ENCODE measurements at regions not wholly inside any gene's neighbourhood (a gene's known extent, or its start where the extent isn't known, plus 50 kb on each side); places are given as distances from the start of the nearest gene placed in this dataset.
"Not testable (repeated sequence)": the region's sequence is repeated elsewhere in the genome, so short reads cannot be mapped to it uniquely, and the experiment has no call there.

DNA sequence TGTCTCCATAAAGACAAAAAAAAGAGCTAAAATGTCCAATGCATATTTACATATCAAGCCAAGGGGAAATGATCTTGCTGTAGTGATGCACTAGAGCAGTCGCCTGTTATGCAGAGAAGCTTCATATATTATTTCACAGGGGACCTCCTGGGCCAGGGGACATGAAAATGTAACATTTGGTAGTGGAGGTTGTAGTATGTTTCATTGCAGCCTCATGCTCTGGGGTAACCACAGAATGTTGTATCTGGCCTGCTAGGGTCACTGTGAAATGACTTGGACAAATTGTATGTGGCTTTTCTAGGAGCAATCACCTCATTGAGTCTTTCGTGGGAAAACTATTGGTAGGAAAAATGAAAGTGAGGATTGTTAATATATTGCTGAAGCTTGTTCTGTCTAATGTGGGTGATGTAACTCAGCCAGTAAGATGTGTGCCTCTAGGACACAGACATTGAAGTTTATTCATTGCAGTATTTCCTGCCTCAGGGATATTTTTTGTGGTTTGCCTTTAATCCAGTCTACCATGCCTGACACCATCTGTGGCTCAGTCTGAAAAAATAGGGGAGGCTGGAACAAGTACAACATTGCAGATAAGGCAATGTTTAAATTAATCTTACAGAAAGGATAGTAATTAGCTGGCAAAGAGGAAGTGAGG, 430.8 kb upstream of the TNC start:
- no peak for DNase-seq (ENCODE audit: low spot score)

DNA sequence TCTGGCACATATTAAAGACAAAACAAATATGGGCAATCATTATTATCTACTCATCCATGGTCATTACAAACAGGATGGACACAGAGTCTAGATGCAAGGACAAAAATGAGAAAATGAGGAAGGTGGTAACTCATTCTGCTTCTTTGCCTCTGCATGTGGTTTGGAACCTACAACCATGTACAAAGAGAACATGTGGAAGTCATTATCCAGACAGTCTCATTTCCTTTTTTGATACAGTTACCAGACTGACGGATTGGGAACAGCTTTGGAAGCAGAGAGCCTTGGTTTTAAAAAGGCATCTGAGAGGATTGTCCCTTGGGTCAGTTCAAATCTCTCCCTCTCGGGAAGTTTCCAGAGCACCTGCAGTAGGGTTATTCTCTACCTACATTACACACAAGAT, 433.4 kb upstream of the TNC start:
- DNase-seq (ENCODE audit: low spot score): no peak

DNA sequence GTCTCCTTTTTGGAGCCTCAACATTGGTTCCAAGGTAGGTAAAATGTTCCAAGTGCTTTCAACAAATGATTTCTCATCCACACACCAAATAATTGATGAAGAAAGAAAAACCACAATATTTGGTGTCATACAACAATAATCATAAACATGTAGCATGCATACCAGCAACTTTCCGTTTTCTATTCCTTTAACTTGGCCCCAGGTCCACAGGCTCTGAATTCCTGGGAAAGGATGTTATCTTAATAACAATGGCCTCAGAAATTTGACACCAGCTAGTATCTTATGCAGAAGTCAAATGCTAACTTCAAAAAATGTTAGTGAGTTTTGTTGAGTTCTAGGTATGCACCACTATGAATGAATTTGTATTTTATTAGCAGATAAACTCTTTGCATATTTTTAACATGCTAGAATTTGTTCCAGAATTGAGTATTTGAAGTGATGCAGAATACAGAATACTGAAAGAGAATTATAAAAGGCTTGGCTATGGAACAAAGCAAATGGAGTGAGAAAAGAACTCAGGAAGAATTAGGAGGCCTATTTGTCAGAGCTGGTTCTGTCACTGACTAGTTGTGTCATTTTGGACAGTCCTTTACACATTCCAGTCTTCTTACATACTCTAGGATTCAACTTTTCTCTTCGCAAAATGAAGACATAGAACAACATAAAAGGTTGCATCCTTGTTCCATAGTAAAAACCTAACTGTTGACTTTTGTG, 435.3 kb upstream of the TNC start:
- no peak for DNase-seq (ENCODE audit: low spot score)

DNA sequence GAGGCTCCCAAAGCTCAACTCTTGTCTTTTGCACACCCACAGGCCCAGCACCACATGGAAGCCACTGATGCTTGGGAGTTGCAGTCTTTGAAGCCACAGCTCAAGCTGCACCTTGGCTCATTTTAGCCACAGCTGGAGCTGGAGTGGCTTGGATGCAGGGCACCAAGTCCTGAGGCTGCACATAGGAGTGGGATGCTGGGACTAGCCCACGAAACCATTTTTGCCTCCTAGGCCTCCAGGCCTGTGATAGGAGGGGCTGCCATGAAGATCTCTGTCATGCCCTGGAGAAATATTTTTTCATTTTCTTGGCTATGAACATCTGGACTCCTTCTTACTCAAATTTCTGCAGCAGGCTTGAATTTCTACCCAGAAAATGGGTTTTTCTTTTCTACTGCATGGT, 438.5 kb upstream of the TNC start:
- DNase-seq (ENCODE audit: low spot score): no peak

DNA sequence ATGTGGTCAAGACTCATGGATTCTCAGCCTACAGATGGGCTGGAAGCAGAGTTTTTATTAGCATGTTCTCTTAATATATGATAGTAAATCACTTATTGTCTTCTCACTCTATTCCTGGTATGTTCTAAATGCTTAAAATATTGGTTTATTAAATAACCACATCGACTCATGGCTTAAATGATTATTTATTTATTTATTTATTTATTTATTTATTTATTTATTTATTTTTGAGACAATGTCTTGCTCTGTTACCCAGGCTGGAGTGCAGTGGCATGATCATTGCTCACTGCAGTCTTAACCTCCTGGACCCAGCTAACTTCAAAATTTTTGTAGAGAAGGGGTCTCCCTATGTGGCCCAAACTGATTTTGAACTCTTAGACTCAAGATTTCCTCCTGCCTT, 457.2 kb upstream of the TNC start:
- no peak for DNase-seq (ENCODE audit: low spot score)

DNA sequence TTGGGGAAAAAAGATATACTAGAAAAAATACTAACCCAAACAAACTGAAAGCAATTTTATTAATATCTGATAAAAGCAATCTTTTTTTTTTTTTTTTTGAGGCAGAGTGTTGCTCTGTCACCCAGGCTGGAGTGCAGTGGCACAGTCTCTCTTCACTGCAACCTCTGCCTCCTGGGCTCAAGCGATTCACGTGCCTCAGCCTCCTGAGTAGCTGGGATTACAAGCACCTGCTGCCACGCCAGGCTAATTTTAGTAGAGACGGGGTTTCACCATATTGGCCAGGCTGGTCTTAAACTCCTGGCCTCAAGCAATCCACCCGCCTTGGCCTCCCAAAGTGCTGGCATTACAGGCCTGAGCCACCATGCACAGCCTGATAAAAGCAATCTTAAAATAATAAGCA, 467.5 kb upstream of the TNC start:
- DNase-seq (ENCODE audit: low spot score): not testable (repeated sequence)

DNA sequence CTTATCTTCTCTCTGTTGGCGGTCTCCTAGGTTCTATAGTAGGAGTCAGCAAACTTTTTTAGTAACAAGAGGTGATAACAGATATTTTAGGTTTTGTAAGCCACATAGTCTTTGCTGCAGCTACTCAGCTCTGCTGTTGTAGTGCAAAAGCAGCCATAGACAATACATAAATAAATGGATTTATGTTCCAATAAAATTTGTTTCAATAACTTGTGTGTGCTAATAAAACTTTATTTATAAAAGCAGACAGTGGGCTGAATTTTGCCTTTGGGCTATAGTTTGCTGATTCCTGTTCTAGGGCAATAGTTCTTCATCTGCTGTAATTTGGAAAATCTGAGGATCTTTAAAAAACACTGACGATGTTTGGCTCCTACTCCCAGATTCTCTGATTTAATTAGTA, 469.4 kb upstream of the TNC start:
- no peak for DNase-seq (ENCODE audit: low spot score)

DNA sequence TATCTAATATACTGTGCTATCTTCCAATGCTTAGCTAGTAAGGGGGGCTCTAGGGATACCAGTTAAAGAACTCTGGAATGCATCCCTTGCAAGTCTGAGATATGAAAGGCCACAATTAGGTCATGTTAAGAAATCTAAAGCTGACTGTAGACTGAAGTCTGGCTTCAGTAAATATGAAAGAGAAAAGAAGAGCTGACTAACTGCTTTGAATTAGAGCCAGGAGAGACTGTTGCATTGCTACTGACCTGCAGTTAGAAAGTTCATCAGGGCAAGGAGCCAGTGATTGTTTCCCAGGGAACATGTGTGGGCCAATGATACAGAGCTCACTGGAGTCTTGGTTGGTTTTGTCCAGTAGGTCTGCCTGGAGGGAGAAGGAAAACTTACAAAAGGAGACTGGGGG, 472.1 kb upstream of the TNC start:
- no peak for DNase-seq (ENCODE audit: low spot score)

DNA sequence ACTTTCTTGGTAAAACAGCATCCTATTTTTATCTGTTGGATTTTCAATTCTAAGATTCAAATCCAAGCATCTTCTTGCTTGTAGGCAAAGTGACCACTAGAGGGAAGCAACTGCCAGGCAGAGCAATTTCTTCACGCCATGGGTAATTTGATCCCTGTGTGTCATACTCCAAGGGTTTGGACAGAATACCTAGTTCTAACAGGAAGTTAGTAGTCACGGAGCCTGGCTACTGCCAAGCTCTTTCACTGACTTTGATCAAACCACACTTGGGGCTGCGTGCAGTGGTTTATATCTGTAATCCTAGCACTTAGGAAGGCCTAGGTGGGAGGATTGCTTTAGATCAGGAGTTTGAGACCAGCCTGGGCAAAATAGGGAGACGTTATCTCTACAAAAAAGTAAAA, 473.6 kb upstream of the TNC start:
- peak; percentile 68 for DNase-seq (ENCODE audit: low spot score)

DNA sequence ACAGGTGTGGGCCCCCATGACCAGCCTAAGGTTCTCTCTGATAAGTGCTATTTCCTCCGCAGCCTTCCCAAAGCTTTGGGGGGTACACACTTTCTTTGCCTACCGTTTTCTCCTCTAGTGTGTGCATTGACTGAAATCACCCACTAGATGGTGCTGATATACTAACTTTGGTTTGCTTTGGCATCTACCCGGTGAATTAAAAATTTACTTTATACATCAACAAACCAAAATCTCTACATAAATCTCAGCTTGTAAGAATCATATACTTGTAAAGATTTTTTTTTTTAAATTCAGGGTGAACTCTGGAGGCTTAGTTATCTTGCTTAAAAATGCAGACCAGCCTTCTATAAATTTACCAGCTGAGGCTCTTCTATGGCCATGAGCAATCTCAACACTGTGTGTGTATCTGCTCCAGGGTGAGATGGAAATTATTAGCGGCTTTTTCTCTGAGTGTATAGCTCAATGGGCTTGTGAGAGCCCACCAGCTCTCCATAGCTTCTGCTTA, 475.7 kb upstream of the TNC start:
- DNase-seq (ENCODE audit: low spot score): no peak

DNA sequence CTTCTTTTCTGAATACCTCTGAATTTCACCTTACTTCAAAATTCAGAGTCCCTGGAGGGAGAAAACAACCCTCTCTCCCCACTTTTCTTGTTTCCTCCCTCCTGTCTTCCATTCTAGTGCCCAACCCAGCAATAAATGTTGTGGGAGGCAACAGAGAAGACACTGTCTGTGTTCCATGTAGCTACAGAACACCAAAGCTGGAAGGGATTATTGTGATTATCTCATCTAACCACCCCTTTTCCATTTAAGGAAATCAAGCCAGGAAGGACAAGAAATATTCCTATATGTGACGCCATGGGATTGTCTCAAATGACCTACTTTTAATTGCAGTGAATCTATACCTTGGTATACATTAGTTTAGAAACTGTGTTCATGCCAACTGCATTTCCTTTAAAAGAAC, 476.6 kb upstream of the TNC start:
- no peak for DNase-seq (ENCODE audit: low spot score)

DNA sequence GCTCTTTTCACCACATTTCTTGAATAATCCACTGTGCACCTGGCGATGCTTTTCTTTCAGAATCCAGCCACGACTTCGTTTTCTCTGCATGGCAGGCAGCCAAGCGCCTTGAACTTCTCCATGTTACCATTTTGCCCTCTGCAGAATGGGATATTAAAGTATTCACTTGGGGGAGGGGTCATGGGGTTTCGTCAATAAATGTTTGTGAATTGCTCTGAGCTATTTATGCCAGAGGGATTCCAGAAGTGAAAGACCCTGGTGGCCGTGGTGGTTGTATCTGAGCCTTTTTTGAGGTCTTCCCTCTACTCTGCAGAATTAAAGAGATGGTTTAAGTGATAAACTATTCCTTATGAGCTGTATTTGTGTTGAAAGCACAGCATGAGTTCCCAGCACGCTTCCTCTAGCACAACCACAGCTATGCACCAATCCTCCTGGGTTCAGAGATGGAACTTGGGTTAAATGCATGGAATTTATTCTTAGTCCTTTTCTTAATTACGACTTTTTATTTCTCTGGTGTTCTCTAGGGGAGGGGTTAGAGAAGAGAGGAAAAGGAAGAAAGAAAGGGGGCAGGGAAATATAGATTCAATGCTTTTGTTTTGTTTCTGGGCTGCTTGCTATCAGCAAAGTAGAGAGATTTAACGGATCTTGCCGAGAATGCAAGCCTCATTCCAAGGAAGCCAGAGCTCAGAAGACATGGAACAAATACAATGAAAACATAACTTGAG, 478.2 kb upstream of the TNC start:
- no peak for DNase-seq (ENCODE audit: low spot score)

DNA sequence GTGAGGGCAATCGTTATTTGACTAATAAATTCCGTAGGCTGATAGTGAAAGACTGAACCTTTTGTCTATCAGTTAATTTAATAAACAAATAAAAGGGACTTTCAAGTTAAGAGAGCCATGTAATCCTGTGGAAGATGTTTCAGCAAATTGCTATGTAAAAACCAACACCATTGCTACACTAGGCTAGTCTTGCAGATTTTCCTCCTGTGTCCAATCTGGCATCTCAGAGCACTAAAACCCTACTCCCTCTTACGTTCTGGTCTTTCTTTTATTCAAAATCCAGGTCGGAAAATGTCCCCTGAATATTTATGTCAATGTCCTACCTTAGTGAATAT, 478.8 kb upstream of the TNC start:
- no peak for DNase-seq (ENCODE audit: low spot score)

DNA sequence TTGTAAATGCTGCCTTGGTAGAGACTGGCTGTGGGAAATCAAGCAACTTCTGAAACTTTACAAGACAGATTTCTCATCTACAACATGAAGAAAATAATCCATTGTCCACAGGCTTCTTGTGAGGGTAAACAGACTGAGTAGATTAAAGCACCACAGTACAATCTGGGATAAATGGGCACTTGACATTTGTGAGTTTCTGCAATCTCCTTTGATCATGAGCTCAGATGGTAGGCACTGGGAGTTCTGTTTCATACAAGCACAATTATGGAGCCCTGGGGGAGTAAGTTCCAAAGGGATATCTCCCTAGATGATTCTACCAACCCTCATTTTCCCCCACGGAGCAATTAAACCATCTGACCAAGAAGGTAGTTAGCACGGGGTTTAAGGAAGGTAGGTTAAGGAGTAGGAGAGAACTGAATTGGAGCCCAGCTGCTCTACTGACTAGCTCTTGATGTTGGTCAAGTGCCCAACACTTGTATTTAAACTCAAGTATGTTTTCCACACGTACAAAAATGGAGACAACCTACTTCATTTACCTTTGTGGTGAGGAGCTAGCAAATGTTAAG, 479.5 kb upstream of the TNC start:
- no peak for DNase-seq (ENCODE audit: low spot score)

DNA sequence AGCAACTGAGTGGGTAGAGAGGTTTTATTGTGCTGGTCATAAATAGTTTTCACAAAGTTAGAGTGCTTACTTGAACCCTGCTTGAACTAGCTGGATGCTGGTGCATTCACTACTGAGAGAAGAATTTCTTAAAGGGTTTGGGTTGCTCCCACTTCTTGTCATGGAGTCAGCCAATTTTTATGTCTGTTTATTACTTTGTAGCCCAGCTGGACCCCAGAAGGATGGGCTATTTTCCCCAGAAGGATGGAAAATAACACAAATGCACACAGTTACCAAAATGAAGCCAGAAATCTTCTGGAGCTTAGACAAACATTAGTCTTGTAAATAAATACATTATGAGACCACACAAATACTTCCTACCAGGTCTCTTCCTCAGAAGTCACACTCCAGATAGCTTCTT, 480.8 kb upstream of the TNC start:
- DNase-seq (ENCODE audit: low spot score): no peak

DNA sequence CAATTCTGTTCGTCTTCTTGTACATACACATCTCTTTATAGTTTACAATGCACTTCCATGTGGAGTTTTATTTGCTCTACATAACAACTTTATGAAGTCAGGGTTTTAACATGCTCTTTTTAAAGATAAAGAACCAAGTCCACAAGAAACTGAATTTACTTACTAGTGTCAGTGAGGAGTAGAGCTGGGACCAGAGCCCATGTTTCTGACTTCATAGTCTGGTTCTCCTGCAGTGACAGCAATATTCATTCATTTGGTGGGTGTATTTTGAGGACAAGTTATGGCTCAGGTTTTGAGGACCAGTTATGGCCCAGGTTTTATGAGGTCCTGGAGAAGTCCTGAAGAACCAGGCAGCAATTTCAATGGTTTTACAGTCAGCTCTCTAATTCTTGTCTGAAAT, 481.9 kb upstream of the TNC start:
- DNase-seq (ENCODE audit: low spot score): no peak

DNA sequence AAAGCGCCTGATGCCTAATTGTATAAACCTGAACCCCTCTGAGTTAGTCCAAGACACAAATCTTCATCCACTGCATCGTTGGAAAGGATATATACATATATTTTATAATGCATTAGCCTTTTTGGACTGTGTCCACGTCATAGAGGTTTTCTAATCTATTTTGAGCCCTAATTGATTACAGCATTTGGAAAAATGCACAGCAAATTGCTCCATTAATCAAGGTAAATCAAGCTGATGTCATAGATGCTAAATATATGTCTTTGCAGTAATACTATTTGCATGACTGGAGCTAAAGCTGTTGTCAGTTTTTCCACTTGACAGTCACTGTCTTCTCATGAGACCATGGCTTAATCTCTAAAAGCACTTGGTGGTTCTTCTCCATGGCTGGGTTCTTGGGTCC, 483.5 kb upstream of the TNC start:
- DNase-seq (ENCODE audit: low spot score): no peak

DNA sequence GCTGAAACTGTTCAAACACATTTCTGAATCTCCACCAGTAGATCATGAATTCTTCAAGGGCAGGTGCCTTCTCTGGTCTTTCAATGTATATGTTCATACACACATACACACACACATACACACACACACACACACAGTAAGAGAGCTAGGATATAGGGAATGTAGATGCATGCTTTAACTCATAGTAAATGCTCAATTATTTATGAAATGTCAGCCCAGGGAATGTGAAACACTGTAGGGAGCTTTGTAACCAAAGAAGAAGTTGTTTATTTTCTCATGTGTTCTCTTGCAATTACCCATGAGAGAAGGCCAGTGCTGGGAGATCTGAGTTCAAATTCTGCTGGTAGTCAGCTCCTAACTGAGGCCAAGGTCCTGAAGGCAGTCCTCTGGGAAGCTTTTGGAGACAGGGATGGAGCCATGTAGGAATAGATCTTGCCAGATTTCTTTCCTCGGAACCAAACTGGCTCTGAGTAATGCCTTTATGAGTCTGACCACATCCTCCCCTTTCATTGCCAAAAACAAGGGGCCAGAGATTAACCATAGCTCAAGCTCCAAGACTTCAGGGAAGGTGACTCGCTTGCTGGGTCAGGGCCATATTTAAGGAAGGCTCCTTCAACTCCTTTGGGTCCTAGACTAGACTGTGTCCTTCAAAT, 487.0 kb upstream of the TNC start:
- no peak for DNase-seq (ENCODE audit: low spot score)

DNA sequence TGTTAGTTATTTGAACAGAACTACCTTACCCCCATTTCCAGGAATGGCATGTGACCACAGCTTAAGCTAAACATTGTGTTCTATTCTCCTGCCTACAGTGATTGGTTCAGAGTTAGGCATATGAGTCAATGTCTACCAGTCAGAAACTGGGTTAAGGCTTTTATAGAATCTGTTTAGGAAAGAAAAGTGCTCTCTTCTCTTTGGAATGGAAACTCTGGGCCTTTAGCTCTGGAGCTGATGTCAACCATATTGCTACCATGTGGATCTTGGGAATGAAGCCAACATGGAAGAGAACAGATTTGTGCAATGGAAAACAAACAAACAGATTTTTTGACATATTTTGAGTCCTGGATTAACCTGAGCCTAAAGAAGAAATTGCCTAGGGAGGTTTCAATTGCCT, 488.9 kb upstream of the TNC start:
- no peak for DNase-seq (ENCODE audit: low spot score)

DNA sequence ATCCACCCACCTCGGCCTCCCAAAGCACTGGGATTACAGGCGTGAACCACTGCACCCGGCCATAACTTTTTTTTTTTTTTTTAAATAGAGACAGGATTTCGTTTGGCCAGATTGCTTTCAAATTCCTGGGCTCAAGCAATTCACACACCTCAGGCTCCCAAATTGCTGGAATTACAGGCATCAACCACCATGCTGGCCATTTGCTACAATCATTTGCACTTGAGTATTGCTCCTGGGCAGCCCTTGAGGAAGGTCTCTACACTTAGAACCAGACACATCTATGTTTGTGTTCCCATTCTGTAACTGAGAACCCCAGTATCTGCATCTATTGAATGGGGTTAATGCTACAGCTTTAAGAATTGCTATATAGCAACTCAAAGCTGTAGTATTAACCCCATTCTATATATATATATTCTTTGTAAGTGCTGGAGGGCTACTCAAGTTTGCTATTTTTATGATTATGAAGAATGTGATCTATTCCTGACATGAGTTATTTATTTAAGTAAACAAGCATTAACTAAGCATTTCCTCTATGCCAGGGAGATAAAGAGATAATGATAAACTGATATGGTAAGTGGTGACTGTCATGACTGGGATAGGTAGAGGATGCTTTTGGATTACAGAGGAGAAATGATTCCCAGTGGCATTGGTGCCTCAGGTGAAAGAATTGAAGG, 496.5 kb upstream of the TNC start:
- no peak for DNase-seq (ENCODE audit: low spot score)

DNA sequence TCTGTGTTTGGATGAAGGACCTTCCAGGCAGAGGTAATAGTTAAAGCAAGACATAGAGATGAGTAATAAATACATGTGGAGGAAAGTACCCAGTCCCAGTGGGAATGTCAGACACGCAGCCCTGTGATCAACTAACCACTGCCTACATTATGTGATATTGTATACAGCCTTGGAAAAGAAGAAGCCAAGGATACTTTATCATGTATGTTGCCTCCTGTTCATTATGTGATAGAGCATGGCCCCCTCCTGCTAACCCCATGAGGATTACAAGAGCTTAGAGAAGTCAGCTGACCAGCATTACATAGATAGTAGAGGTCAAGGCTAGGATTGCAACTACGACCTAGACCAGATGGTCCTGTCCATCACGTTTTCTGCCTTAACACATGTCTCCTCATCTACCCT, 497.0 kb upstream of the TNC start:
- DNase-seq (ENCODE audit: low spot score): no peak

Data from ecto neural progenitor cell (in vitro differentiated cells).